Rectal smooth muscle tissue (tissue), 1 donor: ENCODE measurements at regions not wholly inside any gene's neighbourhood (a gene's known extent, or its start where the extent isn't known, plus 50 kb on each side); places are given as distances from the start of the nearest gene placed in this dataset.
"Not testable (repeated sequence)": the region's sequence is repeated elsewhere in the genome, so short reads cannot be mapped to it uniquely, and the experiment has no call there.

Experiments used
- H3K27ac ChIP-seq: one replicate; pipeline ENCODE4 v1.7.0; 2013; ENCODE audit warnings: low read depth, low read length, inconsistent platforms
- H3K27me3 ChIP-seq: one replicate; pipeline ENCODE4 v1.7.0; 2013; ENCODE audit warnings: low read length; ENCODE audit not compliant: control insufficient read depth, insufficient read depth
- H3K36me3 ChIP-seq: one replicate; pipeline ENCODE4 v1.7.0; 2013; ENCODE audit warnings: low read length; ENCODE audit not compliant: control insufficient read depth, insufficient read depth
- H3K4me1 ChIP-seq: one replicate; pipeline ENCODE4 v1.7.0; 2013; ENCODE audit warnings: low read length; ENCODE audit not compliant: control insufficient read depth, insufficient read depth
- H3K4me3 ChIP-seq: one replicate; pipeline ENCODE4 v1.7.0; 2013; ENCODE audit warnings: low read length
- H3K9ac ChIP-seq: one replicate; pipeline ENCODE4 v1.7.0; 2013; ENCODE audit warnings: low read length

DNA sequence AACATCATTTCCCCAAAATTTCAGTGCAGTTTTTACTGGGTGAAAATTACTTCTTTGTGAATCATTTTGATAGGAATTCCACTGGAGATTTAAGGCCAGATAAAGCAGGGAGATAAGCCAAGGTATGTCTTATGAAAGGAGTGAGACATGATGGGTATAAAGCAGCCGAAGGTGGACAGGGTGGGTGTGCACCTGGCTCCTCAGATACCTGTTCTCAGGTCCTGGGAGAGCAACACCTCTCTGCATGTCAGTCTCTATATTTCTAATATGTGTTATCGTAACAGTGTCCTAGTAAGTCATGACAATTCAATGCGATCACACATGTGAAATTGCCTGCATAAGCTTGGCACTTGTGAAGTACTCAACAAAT lies 768.8 kb downstream of the RNF144A start:
- H3K27ac ChIP-seq, result no peak overlapping the region
- no peaks in the 10 kb centered on the region for H3K36me3 ChIP-seq
- no peaks in the 10 kb centered on the region for H3K27me3 ChIP-seq
- H3K4me3 ChIP-seq, result no peak overlapping the region
- no peaks in the 10 kb centered on the region for H3K4me1 ChIP-seq
- H3K9ac ChIP-seq, result no peak overlapping the region

- H3K27ac ChIP-seq, result no peak overlapping the region
- H3K36me3 ChIP-seq, result no peaks in the 10 kb centered on the region
- H3K4me3 ChIP-seq, result no peak overlapping the region
- no peaks in the 10 kb centered on the region for H3K27me3 ChIP-seq
- H3K4me1 ChIP-seq, result no peaks in the 10 kb centered on the region
- H3K9ac ChIP-seq, result no peak overlapping the region
Observed at GRCh38 chr2:7691961-7692656, 774.9 kb downstream of the RNF144A start.

- no peaks in the 10 kb centered on the region for H3K27me3 ChIP-seq
- no peaks in the 10 kb centered on the region for H3K4me1 ChIP-seq
- H3K9ac ChIP-seq, result no peak overlapping the region
- H3K36me3 ChIP-seq, result no peaks in the 10 kb centered on the region
- no peak overlapping the region for H3K4me3 ChIP-seq
- H3K27ac ChIP-seq, result no peak overlapping the region
Observed at GRCh38 chr2:7692657-7693161, 775.5 kb downstream of the RNF144A start.

DNA sequence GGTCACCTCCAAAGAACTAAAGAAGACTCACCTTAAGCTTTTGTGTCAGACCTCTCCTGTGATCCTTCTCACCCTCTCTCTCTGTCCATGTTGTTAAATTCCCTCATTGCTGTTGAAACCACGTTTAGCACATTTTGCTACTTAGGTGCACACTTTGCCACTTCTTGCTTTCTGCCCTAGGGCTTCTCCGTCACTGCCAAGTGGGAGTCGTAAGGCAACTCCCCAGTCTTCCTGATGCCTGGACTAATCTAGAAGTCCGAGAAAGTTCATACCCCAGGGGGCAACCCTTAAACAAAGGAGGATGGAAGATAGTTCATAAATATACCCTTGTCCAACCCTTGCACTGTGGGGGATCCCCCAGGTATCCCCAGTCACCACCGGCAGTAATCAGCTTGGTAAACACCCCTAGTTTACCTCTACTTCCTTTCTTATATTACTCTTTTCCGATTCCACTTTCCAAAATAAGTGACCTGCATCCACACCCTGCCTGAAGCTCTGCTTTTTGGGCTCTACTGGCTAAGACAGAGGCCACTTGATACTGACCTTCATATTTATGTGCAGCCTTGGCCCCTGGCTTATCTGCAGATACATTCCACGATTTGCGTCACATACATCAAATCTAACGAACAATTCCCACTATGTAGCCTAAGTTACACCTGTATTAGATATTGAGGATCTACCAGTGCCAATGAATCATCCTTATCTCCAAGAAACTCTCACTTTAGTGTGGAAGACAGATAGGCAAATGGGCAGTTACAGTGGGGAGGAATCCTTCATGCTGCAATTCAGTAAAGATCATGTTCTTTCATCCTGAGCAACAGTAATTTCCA lies 776.2 kb downstream of the RNF144A start:
- Histone ChIP-seq H3K4me1 (no peaks in the 10 kb centered on the region), H3K36me3 (no peaks in the 10 kb centered on the region), H3K27ac (no peak overlapping the region), H3K9ac (no peak overlapping the region), H3K4me3 (no peak overlapping the region), H3K27me3 (no peaks in the 10 kb centered on the region)

- no peaks in the 10 kb centered on the region for H3K4me1 ChIP-seq
- H3K9ac ChIP-seq, result no peak overlapping the region
- H3K36me3 ChIP-seq, result no peaks in the 10 kb centered on the region
- H3K4me3 ChIP-seq, result no peak overlapping the region
- no peak overlapping the region for H3K27ac ChIP-seq
- H3K27me3 ChIP-seq, result no peaks in the 10 kb centered on the region
Observed at GRCh38 chr2:7694076-7694985, 777.1 kb downstream of the RNF144A start.

GRCh38 chr2:7696556-7696955 lies 779.3 kb downstream of the RNF144A start:
- not testable (repeated sequence) for H3K4me1 ChIP-seq, H3K27ac ChIP-seq, H3K9ac ChIP-seq, H3K27me3 ChIP-seq, H3K36me3 ChIP-seq, H3K4me3 ChIP-seq

GRCh38 chr2:7697052-7697451 lies 779.8 kb downstream of the RNF144A start:
- Histone ChIP-seq H3K4me3 (no peak overlapping the region), H3K36me3 (no peaks in the 10 kb centered on the region), H3K27ac (no peak overlapping the region), H3K9ac (no peak overlapping the region), H3K4me1 (no peaks in the 10 kb centered on the region), H3K27me3 (no peaks in the 10 kb centered on the region)

- H3K9ac ChIP-seq, result no peak overlapping the region
- no peaks in the 10 kb centered on the region for H3K27me3 ChIP-seq
Observed at GRCh38 chr2:7701791-7702190, 784.6 kb downstream of the RNF144A start.

GRCh38 chr2:7703048-7703447 lies 785.8 kb downstream of the RNF144A start:
- Histone ChIP-seq H3K27me3 (no peaks in the 10 kb centered on the region), H3K36me3 (no peaks in the 10 kb centered on the region), H3K27ac (no peak overlapping the region), H3K4me3 (no peak overlapping the region), H3K9ac (no peak overlapping the region), H3K4me1 (no peaks in the 10 kb centered on the region)

More at GRCh38 chr2:7701791-7702190, 784.6 kb downstream of the RNF144A start:
- H3K4me1 ChIP-seq, result no peaks in the 10 kb centered on the region
- H3K27ac ChIP-seq, result no peak overlapping the region
- H3K4me3 ChIP-seq, result no peak overlapping the region
- H3K36me3 ChIP-seq, result no peaks in the 10 kb centered on the region

DNA sequence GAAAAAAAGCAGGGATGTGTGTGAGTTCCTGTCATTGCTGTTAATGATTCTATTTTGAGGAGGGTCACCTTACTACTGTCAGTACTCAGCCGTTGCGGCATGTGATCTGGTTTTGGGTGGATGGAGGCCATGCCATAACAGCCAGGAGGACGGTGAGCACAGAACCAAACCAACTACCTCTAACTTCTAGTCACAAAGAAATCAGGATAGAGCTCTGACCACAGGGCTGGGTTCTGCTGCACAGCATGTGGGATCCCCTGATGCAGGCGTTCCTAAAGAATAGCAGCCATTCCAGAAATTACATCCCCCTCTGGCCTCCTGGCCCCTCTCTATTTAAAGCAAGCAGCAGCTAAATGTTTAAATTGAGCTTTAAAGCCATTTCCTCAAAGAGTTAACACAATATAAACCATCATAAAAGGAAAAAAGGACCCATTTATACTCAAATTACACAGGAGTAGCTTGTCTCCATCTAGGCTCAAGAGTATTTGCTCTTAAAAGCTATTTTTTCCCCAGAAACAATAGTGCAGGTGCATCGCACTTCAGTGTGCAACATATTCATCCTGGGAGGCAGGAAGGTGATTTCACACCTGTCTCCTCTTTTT lies 786.4 kb downstream of the RNF144A start:
- no peak overlapping the region for H3K4me3 ChIP-seq
- H3K27me3 ChIP-seq, result no peaks in the 10 kb centered on the region
- H3K4me1 ChIP-seq, result no peaks in the 10 kb centered on the region
- H3K27ac ChIP-seq, result no peak overlapping the region
- H3K36me3 ChIP-seq, result no peaks in the 10 kb centered on the region
- H3K9ac ChIP-seq, result no peak overlapping the region

DNA sequence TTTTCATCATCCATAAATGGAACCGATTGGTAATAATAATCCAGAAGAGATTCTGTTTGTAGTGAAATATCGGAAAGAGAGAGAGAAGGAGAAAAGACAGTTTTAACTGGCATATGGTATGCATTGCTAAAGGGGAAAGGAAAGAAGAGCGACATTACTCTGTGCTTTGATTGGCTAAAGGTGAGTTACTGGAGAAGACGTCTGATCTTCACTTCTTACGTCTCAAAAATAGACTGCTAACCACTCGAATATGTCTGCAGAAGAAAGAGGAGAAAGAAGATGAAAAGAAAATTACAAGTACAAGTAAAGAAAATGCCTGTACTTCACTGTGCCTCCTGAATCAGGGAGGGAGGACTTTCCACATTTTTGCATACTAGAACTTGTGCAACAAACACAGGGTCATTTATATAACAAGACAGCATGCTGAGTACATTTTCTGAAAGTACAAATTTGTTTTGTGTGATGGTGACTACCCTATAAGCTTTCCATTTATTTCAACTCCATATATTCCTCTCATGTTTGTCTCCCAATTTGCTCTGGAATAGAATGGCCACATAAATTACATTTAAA lies 787.2 kb downstream of the RNF144A start:
- Histone ChIP-seq H3K27me3 (no peaks in the 10 kb centered on the region), H3K9ac (no peak overlapping the region), H3K27ac (no peak overlapping the region), H3K4me1 (no peaks in the 10 kb centered on the region), H3K36me3 (no peaks in the 10 kb centered on the region), H3K4me3 (no peak overlapping the region)
